KOPT-K1 (cell line): ENCODE measurements at regions not wholly inside any gene's neighbourhood (a gene's known extent, or its start where the extent isn't known, plus 50 kb on each side); places are given as distances from the start of the nearest gene placed in this dataset.

Experiments used
- H3K27ac ChIP-seq: fragments of 200-600 bp; sonication (generic); 2 replicates; pipeline ENCODE4 v1.5.1; 2016; ENCODE audit warnings: antibody characterized with exemption, mild to moderate bottlenecking, low read depth, low read length; ENCODE audit not compliant: poor library complexity, severe bottlenecking
- H3K36me3 ChIP-seq: fragments of 200-600 bp; sonication (generic); 2 replicates; pipeline ENCODE4 v1.5.1; 2017; ENCODE audit warnings: antibody characterized with exemption, mild to moderate bottlenecking, low read length, moderate library complexity; ENCODE audit not compliant: insufficient read depth
- H3K9me3 ChIP-seq: fragments of 200-600 bp; sonication (generic); 2 replicates; pipeline ENCODE4 v1.5.1; 2017; ENCODE audit warnings: antibody characterized with exemption, low read length, mild to moderate bottlenecking; ENCODE audit not compliant: insufficient read depth, poor library complexity, severe bottlenecking

GRCh38 chr17:74052993-74053711 lies 150.3 kb upstream of the RPL38 start:
- Histone ChIP-seq H3K36me3 (no peaks in the 10 kb centered on the region), H3K9me3 (peaks cover 8% of the 10 kb centered on the region), H3K27ac (no peak overlapping the region)

GRCh38 chr17:74053712-74054078 lies 149.8 kb upstream of the RPL38 start:
- Histone ChIP-seq H3K27ac (no peak overlapping the region), H3K9me3 (peaks cover 8% of the 10 kb centered on the region), H3K36me3 (no peaks in the 10 kb centered on the region)

- no peak overlapping the region for H3K27ac ChIP-seq
- no peaks in the 10 kb centered on the region for H3K36me3 ChIP-seq
- H3K9me3 ChIP-seq = peaks cover 8% of the 10 kb centered on the region
These were observed 149.2 kb upstream of the RPL38 start for GRCh38 chr17:74054249-74054648.

GRCh38 chr17:74055508-74056160 lies 147.8 kb upstream of the RPL38 start:
- Histone ChIP-seq H3K9me3 (peaks cover 8% of the 10 kb centered on the region), H3K27ac (no peak overlapping the region), H3K36me3 (no peaks in the 10 kb centered on the region)

GRCh38 chr17:74059479-74060240 lies 143.8 kb upstream of the RPL38 start:
- H3K36me3 ChIP-seq = no peaks in the 10 kb centered on the region
- peaks cover 8% of the 10 kb centered on the region for H3K9me3 ChIP-seq
- H3K27ac ChIP-seq = no peak overlapping the region

- H3K9me3 ChIP-seq = peaks cover 6% of the 10 kb centered on the region
- no peak overlapping the region for H3K27ac ChIP-seq
- H3K36me3 ChIP-seq = no peaks in the 10 kb centered on the region
These were observed 141.7 kb upstream of the RPL38 start for GRCh38 chr17:74061758-74062157.

GRCh38 chr17:74062234-74062633 lies 141.2 kb upstream of the RPL38 start:
- H3K9me3 ChIP-seq = peaks cover 2% of the 10 kb centered on the region
- no peaks in the 10 kb centered on the region for H3K36me3 ChIP-seq
- no peak overlapping the region for H3K27ac ChIP-seq

- H3K9me3 ChIP-seq = no peaks in the 10 kb centered on the region
- no peak overlapping the region for H3K27ac ChIP-seq
- no peaks in the 10 kb centered on the region for H3K36me3 ChIP-seq
These were observed 140.0 kb upstream of the RPL38 start for GRCh38 chr17:74063439-74063838.

GRCh38 chr17:74070374-74070773 lies 133.1 kb upstream of the RPL38 start:
- H3K36me3 ChIP-seq = no peaks in the 10 kb centered on the region

GRCh38 chr17:74070998-74071679 lies 132.3 kb upstream of the RPL38 start:
- Histone ChIP-seq H3K27ac (no peak overlapping the region), H3K9me3 (peaks cover 15% of the 10 kb centered on the region), H3K36me3 (no peaks in the 10 kb centered on the region)

More at GRCh38 chr17:74070374-74070773, 133.1 kb upstream of the RPL38 start:
- no peak overlapping the region for H3K27ac ChIP-seq
- H3K9me3 ChIP-seq = peaks cover 15% of the 10 kb centered on the region

GRCh38 chr17:74072340-74072739 lies 131.1 kb upstream of the RPL38 start:
- Histone ChIP-seq H3K27ac (no peak overlapping the region), H3K36me3 (no peaks in the 10 kb centered on the region), H3K9me3 (peaks cover 15% of the 10 kb centered on the region)

- H3K9me3 ChIP-seq = peaks cover 15% of the 10 kb centered on the region
- H3K36me3 ChIP-seq = no peaks in the 10 kb centered on the region
These were observed 127.0 kb upstream of the RPL38 start for GRCh38 chr17:74076446-74076845.

GRCh38 chr17:74077231-74077630 lies 126.2 kb upstream of the RPL38 start:
- no peak overlapping the region for H3K27ac ChIP-seq
- H3K36me3 ChIP-seq = no peaks in the 10 kb centered on the region
- peaks cover 15% of the 10 kb centered on the region for H3K9me3 ChIP-seq

More at GRCh38 chr17:74076446-74076845, 127.0 kb upstream of the RPL38 start:
- no peak overlapping the region for H3K27ac ChIP-seq

- H3K9me3 ChIP-seq = peaks cover 16% of the 10 kb centered on the region
- H3K27ac ChIP-seq = no peak overlapping the region
These were observed 125.0 kb upstream of the RPL38 start for GRCh38 chr17:74078363-74078941.

More at GRCh38 chr17:74078363-74078941, 125.0 kb upstream of the RPL38 start:
- H3K36me3 ChIP-seq = no peaks in the 10 kb centered on the region
